ENCODE measurements at regions not wholly inside any gene's neighbourhood (a gene's known extent, or its start where the extent isn't known, plus 50 kb on each side); places are given as distances from the start of the nearest gene placed in this dataset.

DNA sequence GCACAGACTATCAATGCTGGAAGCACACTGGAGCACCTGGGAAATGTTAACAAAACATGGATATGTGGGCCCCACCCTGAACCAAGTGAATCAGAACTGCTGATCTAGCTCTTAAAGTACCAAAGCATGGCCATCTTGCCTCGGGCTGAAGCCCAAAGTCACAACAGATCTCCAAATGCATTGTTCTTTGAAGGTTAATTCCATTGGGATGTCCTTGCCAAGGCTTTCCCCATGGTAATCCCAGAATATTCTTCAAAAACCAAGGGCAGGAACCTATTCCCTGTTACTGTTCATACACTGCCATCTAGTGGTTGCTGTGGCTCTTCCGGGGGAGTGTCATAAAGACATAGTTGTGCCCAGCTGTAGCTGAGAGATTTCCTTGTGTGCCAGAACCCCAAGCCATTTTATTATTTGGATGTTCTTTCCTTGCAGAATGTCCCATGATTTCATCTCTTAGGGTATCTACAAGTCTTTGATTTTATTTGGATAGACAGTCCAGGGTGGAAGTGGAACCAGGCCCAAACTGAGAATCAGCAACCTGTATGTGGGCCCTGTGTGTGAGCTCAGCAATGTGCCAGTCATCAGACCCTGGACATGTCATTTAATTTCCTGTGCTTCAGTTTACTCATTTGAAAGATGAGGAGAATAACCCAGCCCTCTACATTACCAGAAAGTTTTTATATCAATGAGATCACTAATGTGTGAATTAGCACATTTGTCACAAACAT is 290.0 kb downstream of the ACTL7B start:
- no peak for DNase-seq (ENCODE audit: low spot score)
- TF ChIP-seq, protein P1, sequence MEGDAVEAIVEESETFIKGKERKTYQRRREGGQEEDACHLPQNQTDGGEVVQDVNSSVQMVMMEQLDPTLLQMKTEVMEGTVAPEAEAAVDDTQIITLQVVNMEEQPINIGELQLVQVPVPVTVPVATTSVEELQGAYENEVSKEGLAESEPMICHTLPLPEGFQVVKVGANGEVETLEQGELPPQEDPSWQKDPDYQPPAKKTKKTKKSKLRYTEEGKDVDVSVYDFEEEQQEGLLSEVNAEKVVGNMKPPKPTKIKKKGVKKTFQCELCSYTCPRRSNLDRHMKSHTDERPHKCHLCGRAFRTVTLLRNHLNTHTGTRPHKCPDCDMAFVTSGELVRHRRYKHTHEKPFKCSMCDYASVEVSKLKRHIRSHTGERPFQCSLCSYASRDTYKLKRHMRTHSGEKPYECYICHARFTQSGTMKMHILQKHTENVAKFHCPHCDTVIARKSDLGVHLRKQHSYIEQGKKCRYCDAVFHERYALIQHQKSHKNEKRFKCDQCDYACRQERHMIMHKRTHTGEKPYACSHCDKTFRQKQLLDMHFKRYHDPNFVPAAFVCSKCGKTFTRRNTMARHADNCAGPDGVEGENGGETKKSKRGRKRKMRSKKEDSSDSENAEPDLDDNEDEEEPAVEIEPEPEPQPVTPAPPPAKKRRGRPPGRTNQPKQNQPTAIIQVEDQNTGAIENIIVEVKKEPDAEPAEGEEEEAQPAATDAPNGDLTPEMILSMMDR (IDR thresholded peaks at IDR 0.05; ENCODE audit: low read depth, low read length, missing input control): peak; percentile 87
- TF ChIP-seq RAD21 (IDR thresholded peaks at IDR 0.05) (peak; percentile 97 to 98), RXRA (IDR thresholded peaks at IDR 0.05) (no peak)
- peaks cover 0 to 3% (median 0%) of the 10 kb centered on the region in 4 donors for H3K27me3 ChIP-seq (ENCODE audit: control insufficient read depth in 4 of 4, insufficient read depth in 4 of 4, low read length in 3 of 4)
- no peak overlapping the region for H3K27ac ChIP-seq (ENCODE audit: low read depth in 1 of 2, low read length in 2 of 2)
- no peak overlapping the region for H3K4me3 ChIP-seq (ENCODE audit: low read depth in 1 of 3, low read length in 3 of 3)
- peaks cover 0 to 8% (median 3%) of the 10 kb centered on the region in 4 donors for H3K4me1 ChIP-seq (ENCODE audit: control insufficient read depth in 4 of 4, insufficient read depth in 4 of 4, low read length in 3 of 4)
- no peaks in the 10 kb centered on the region for H3K9me3 ChIP-seq (ENCODE audit: control insufficient read depth in 4 of 4, low read length in 3 of 4)
- H3K36me3 ChIP-seq (ENCODE audit: control insufficient read depth in 4 of 4, insufficient read depth in 3 of 4, low read depth in 1 of 4, low read length in 3 of 4): no peaks in the 10 kb centered on the region
- WGBS: 12% methylated on average over 2 of the region's 2 CpGs
- no peak overlapping the region for H3K9ac ChIP-seq (ENCODE audit: low read depth in 1 of 2, low read length in 2 of 2)

GRCh38 chr9:108562176-108562575 is 293.6 kb downstream of the ACTL7B start:
- TF ChIP-seq FOXA2 (IDR thresholded peaks at IDR 0.05): no peak
- TF ChIP-seq, protein P2, sequence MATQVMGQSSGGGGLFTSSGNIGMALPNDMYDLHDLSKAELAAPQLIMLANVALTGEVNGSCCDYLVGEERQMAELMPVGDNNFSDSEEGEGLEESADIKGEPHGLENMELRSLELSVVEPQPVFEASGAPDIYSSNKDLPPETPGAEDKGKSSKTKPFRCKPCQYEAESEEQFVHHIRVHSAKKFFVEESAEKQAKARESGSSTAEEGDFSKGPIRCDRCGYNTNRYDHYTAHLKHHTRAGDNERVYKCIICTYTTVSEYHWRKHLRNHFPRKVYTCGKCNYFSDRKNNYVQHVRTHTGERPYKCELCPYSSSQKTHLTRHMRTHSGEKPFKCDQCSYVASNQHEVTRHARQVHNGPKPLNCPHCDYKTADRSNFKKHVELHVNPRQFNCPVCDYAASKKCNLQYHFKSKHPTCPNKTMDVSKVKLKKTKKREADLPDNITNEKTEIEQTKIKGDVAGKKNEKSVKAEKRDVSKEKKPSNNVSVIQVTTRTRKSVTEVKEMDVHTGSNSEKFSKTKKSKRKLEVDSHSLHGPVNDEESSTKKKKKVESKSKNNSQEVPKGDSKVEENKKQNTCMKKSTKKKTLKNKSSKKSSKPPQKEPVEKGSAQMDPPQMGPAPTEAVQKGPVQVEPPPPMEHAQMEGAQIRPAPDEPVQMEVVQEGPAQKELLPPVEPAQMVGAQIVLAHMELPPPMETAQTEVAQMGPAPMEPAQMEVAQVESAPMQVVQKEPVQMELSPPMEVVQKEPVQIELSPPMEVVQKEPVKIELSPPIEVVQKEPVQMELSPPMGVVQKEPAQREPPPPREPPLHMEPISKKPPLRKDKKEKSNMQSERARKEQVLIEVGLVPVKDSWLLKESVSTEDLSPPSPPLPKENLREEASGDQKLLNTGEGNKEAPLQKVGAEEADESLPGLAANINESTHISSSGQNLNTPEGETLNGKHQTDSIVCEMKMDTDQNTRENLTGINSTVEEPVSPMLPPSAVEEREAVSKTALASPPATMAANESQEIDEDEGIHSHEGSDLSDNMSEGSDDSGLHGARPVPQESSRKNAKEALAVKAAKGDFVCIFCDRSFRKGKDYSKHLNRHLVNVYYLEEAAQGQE (IDR thresholded peaks at IDR 0.05): no peak
- no peak for TF ChIP-seq JUND (IDR thresholded peaks at IDR 0.05)
- TF ChIP-seq TAF1 (conservative IDR thresholded peaks at IDR 0.05): no peak
- no peak for TF ChIP-seq RAD21 (IDR thresholded peaks at IDR 0.05)
- TF ChIP-seq EGR1 (IDR thresholded peaks at IDR 0.05; ENCODE audit: low read depth in 2 of 2): no peak
- TF ChIP-seq ATF3 (IDR thresholded peaks at IDR 0.05): no peak
- TF ChIP-seq SP1 (IDR thresholded peaks at IDR 0.05): no peak
- TF ChIP-seq NR2F2 (IDR thresholded peaks at IDR 0.05): no peak
- no peaks in the 10 kb centered on the region for H3K9me3 ChIP-seq (ENCODE audit: control insufficient read depth in 4 of 4, low read length in 3 of 4)
- no peaks in the 10 kb centered on the region for H3K4me1 ChIP-seq (ENCODE audit: control insufficient read depth in 4 of 4, insufficient read depth in 4 of 4, low read length in 3 of 4)
- H3K9ac ChIP-seq (ENCODE audit: low read depth in 1 of 2, low read length in 2 of 2): no peak overlapping the region
- 93% methylated on average over 3 of the region's 3 CpGs for WGBS
- DNase-seq (ENCODE audit: low spot score): no peak
- no peaks in the 10 kb centered on the region for H3K36me3 ChIP-seq (ENCODE audit: control insufficient read depth in 4 of 4, insufficient read depth in 3 of 4, low read depth in 1 of 4, low read length in 3 of 4)
- H3K27me3 ChIP-seq (ENCODE audit: control insufficient read depth in 4 of 4, insufficient read depth in 4 of 4, low read length in 3 of 4): peaks cover 0 to 3% (median 0%) of the 10 kb centered on the region in 4 donors
- no peak overlapping the region for H3K27ac ChIP-seq (ENCODE audit: low read depth in 1 of 2, low read length in 2 of 2)
- no peak overlapping the region for H3K4me3 ChIP-seq (ENCODE audit: low read depth in 1 of 3, low read length in 3 of 3)

DNA sequence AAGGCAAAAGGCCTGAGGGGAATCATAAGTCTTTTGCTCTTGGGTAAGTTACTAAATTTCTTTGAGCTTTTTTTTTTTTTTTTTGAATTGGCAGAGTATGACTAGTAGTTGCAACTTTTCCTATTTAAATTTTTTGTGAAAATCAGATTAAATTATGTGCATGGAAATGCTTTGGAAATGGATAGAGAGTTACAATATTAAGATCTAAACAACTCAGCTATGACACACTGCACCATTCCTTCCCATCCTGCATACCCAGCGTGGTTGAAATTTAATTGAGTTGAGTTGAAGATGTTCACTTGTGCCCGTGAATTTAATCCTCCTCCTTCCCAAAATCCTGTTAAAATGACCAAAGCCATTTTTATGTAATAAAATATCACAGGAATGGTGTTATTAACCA is 296.4 kb downstream of the ACTL7B start:
- 85% methylated on average over 2 of the region's 2 CpGs for WGBS
- H3K27ac ChIP-seq (ENCODE audit: low read depth in 1 of 2, low read length in 2 of 2): no peak overlapping the region
- TF ChIP-seq HNF4A (conservative IDR thresholded peaks at IDR 0.05) (no peak), EGR1 (IDR thresholded peaks at IDR 0.05; ENCODE audit: low read depth in 2 of 2) (no peak), RAD21 (IDR thresholded peaks at IDR 0.05) (no peak), RXRA (IDR thresholded peaks at IDR 0.05) (no peak), ATF3 (IDR thresholded peaks at IDR 0.05) (no peak), FOXA1 (IDR thresholded peaks at IDR 0.05) (no peak), TAF1 (conservative IDR thresholded peaks at IDR 0.05) (no peak), NR2F2 (IDR thresholded peaks at IDR 0.05) (no peak)
- TF ChIP-seq, protein P3, sequence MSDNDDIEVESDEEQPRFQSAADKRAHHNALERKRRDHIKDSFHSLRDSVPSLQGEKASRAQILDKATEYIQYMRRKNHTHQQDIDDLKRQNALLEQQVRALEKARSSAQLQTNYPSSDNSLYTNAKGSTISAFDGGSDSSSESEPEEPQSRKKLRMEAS (IDR thresholded peaks at IDR 0.05): no peak
- TF ChIP-seq, protein P4, sequence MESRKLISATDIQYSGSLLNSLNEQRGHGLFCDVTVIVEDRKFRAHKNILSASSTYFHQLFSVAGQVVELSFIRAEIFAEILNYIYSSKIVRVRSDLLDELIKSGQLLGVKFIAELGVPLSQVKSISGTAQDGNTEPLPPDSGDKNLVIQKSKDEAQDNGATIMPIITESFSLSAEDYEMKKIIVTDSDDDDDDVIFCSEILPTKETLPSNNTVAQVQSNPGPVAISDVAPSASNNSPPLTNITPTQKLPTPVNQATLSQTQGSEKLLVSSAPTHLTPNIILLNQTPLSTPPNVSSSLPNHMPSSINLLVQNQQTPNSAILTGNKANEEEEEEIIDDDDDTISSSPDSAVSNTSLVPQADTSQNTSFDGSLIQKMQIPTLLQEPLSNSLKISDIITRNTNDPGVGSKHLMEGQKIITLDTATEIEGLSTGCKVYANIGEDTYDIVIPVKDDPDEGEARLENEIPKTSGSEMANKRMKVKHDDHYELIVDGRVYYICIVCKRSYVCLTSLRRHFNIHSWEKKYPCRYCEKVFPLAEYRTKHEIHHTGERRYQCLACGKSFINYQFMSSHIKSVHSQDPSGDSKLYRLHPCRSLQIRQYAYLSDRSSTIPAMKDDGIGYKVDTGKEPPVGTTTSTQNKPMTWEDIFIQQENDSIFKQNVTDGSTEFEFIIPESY (IDR thresholded peaks at IDR 0.05): no peak
- TF ChIP-seq, protein P1 (IDR thresholded peaks at IDR 0.05; ENCODE audit: low read depth, low read length, missing input control): no peak
- no peak overlapping the region for H3K9ac ChIP-seq (ENCODE audit: low read depth in 1 of 2, low read length in 2 of 2)
- no peaks in the 10 kb centered on the region for H3K9me3 ChIP-seq (ENCODE audit: control insufficient read depth in 4 of 4, low read length in 3 of 4)
- no peak overlapping the region for H3K4me3 ChIP-seq (ENCODE audit: low read depth in 1 of 3, low read length in 3 of 3)
- no peaks in the 10 kb centered on the region for H3K4me1 ChIP-seq (ENCODE audit: control insufficient read depth in 4 of 4, insufficient read depth in 4 of 4, low read length in 3 of 4)
- H3K36me3 ChIP-seq (ENCODE audit: control insufficient read depth in 4 of 4, insufficient read depth in 3 of 4, low read depth in 1 of 4, low read length in 3 of 4): no peaks in the 10 kb centered on the region
- H3K27me3 ChIP-seq (ENCODE audit: control insufficient read depth in 4 of 4, insufficient read depth in 4 of 4, low read length in 3 of 4): peaks cover 0 to 3% (median 0%) of the 10 kb centered on the region in 4 donors
- no peak for DNase-seq (ENCODE audit: low spot score)
